Osteoblast (primary cell): ENCODE measurements at regions not wholly inside any gene's neighbourhood (a gene's known extent, or its start where the extent isn't known, plus 50 kb on each side); places are given as distances from the start of the nearest gene placed in this dataset.

Experiments used
- DNase-seq: peaks from one replicate; pipeline ENCODE4 v3.0.0; 2011; ENCODE audit warnings: low spot score, mixed read lengths; ENCODE audit not compliant: insufficient read length; ENCODE audit errors: missing footprints
- H2AFZ ChIP-seq: 2 replicates; pipeline ENCODE4 v1.6.0; 2011; ENCODE audit warnings: mild to moderate bottlenecking, low read length
- H3K27ac ChIP-seq: 2 replicates; pipeline ENCODE4 v1.5.1; 2011; ENCODE audit warnings: mild to moderate bottlenecking, low read depth, low read length, moderate library complexity
- H3K27me3 ChIP-seq: 2 replicates; pipeline ENCODE4 v1.6.0; 2012; ENCODE audit warnings: mild to moderate bottlenecking, control low read depth, inconsistent platforms, low read length, moderate library complexity; ENCODE audit not compliant: insufficient read depth
- H3K36me3 ChIP-seq: 2 replicates; pipeline ENCODE4 v1.5.1; 2011; ENCODE audit warnings: mild to moderate bottlenecking, low read length, control low read depth, moderate library complexity; ENCODE audit not compliant: insufficient read depth
- H3K4me1 ChIP-seq: 2 replicates; pipeline ENCODE4 v1.5.1; 2011; ENCODE audit warnings: mild to moderate bottlenecking, low read length, control low read depth, moderate library complexity; ENCODE audit not compliant: insufficient read depth
- H3K4me2 ChIP-seq: 2 replicates; pipeline ENCODE4 v1.6.0; 2011; ENCODE audit warnings: mild to moderate bottlenecking, low read length; ENCODE audit not compliant: insufficient read depth
- H3K4me3 ChIP-seq: fragments of 200-600 bp; sonication (generic); 3 replicates; pipeline ENCODE4 v1.5.1; 2012; ENCODE audit warnings: mild to moderate bottlenecking, low read length, inconsistent platforms; ENCODE audit not compliant: insufficient read depth
- H3K79me2 ChIP-seq: 2 replicates; pipeline ENCODE4 v1.6.0; 2012; ENCODE audit warnings: mild to moderate bottlenecking, low read length, control low read depth, inconsistent platforms; ENCODE audit not compliant: insufficient read depth
- H3K9me3 ChIP-seq: 2 replicates; pipeline ENCODE4 v1.5.1; 2011; ENCODE audit warnings: low read depth, low read length, control low read depth
- H4K20me1 ChIP-seq: 2 replicates; pipeline ENCODE4 v1.6.0; 2012; ENCODE audit warnings: mild to moderate bottlenecking, low read length, control low read depth; ENCODE audit not compliant: insufficient read depth
- TF ChIP-seq, protein P1 (sequence below): IDR thresholded peaks from 2 replicates; pipeline ENCODE4 v1.5.1; 2011; ENCODE audit warnings: mild to moderate bottlenecking, low read depth, low read length, moderate library complexity; ENCODE audit errors: extremely low read depth

GRCh38 chr5:39629946-39630345, 205.2 kb upstream of the DAB2 start:
- Histone ChIP-seq H3K4me1 (no peaks in the 10 kb centered on the region), H3K27ac (no peak overlapping the region), H3K4me3 (no peak overlapping the region), H3K27me3 (peaks cover 3% of the 10 kb centered on the region), H3K4me2 (no peak overlapping the region), H3K36me3 (no peaks in the 10 kb centered on the region), H2AFZ (no peak overlapping the region), H3K79me2 (no peaks in the 10 kb centered on the region), H4K20me1 (no peaks in the 10 kb centered on the region), H3K9me3 (no peaks in the 10 kb centered on the region)
- DNase-seq, result no peak
- TF ChIP-seq, protein P1, sequence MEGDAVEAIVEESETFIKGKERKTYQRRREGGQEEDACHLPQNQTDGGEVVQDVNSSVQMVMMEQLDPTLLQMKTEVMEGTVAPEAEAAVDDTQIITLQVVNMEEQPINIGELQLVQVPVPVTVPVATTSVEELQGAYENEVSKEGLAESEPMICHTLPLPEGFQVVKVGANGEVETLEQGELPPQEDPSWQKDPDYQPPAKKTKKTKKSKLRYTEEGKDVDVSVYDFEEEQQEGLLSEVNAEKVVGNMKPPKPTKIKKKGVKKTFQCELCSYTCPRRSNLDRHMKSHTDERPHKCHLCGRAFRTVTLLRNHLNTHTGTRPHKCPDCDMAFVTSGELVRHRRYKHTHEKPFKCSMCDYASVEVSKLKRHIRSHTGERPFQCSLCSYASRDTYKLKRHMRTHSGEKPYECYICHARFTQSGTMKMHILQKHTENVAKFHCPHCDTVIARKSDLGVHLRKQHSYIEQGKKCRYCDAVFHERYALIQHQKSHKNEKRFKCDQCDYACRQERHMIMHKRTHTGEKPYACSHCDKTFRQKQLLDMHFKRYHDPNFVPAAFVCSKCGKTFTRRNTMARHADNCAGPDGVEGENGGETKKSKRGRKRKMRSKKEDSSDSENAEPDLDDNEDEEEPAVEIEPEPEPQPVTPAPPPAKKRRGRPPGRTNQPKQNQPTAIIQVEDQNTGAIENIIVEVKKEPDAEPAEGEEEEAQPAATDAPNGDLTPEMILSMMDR, result no peak

DNA sequence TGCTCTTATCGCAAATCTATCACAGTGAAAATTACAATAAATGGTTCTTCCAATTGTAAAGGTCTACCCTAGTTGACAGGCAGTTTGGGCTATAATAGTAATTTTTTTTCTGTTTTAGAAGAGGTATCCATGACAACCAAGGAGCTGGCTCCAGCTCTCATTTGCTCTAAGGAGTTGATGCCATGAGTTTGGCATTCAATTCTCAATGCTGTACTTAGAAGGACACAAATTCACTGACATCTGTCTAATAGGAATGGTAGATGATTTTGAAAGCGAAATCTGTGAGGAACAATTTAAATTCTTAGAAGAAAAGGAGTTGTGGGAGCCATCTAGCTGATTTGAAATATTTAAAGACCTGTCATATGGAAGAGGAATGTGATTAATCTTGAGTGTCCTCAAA, 203.6 kb upstream of the DAB2 start:
- Histone ChIP-seq H3K27me3 (peaks cover 3% of the 10 kb centered on the region), H3K36me3 (no peaks in the 10 kb centered on the region), H4K20me1 (no peaks in the 10 kb centered on the region), H3K4me2 (no peak overlapping the region), H3K9me3 (no peaks in the 10 kb centered on the region), H3K79me2 (no peaks in the 10 kb centered on the region), H3K27ac (no peak overlapping the region), H3K4me3 (no peak overlapping the region), H3K4me1 (peaks cover 2% of the 10 kb centered on the region), H2AFZ (no peak overlapping the region)
- TF ChIP-seq, protein P1, result no peak
- DNase-seq, result no peak

DNA sequence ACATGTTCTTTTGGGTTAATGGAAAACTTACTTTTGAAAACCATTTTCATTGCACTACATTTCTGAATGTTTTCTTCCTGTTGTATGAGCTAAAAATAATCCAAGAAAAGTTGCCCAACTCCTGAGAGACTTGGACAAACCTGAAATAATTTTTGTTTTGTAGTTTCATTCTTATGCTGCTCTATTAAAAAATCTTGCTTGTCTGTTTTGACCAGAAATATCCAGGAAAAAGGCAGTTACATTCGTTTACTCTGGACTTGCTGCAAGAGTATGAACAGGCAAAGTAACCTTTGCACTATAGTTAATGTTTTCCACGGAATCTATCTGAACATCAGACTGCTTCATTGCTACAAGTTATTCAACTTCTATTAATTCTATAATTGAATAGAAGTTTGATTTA, 200.1 kb upstream of the DAB2 start:
- H2AFZ ChIP-seq, result no peak overlapping the region
- no peaks in the 10 kb centered on the region for H4K20me1 ChIP-seq
- no peaks in the 10 kb centered on the region for H3K79me2 ChIP-seq
- no peaks in the 10 kb centered on the region for H3K36me3 ChIP-seq
- no peak for DNase-seq
- no peak overlapping the region for H3K27ac ChIP-seq
- TF ChIP-seq, protein P1, result no peak
- no peak overlapping the region for H3K4me3 ChIP-seq
- no peak overlapping the region for H3K4me2 ChIP-seq
- no peaks in the 10 kb centered on the region for H3K9me3 ChIP-seq
- H3K4me1 ChIP-seq, result peaks cover 6% of the 10 kb centered on the region
- H3K27me3 ChIP-seq, result peaks cover 11% of the 10 kb centered on the region

- Histone ChIP-seq H3K9me3 (no peaks in the 10 kb centered on the region), H3K79me2 (no peaks in the 10 kb centered on the region), H3K4me1 (peaks cover 6% of the 10 kb centered on the region), H4K20me1 (no peaks in the 10 kb centered on the region), H3K27ac (no peak overlapping the region), H3K27me3 (peaks cover 10% of the 10 kb centered on the region), H3K4me3 (no peak overlapping the region), H3K4me2 (no peak overlapping the region), H2AFZ (no peak overlapping the region), H3K36me3 (no peaks in the 10 kb centered on the region)
- no peak for DNase-seq
- TF ChIP-seq, protein P1, result no peak
These were observed 199.6 kb upstream of the DAB2 start for GRCh38 chr5:39624268-39624886.
